ENCODE measurements at regions not wholly inside any gene's neighbourhood (a gene's known extent, or its start where the extent isn't known, plus 50 kb on each side); places are given as distances from the start of the nearest gene placed in this dataset.

- no peak overlapping the region for H3K4me3 ChIP-seq
- H3K9me3 ChIP-seq, result no peaks in the 10 kb centered on the region
- no peak overlapping the region for H3K27ac ChIP-seq
- peaks cover 0 to 10% (median 0%) of the 10 kb centered on the region in 4 donors for H3K4me1 ChIP-seq
- no peaks in the 10 kb centered on the region for H3K27me3 ChIP-seq
- no peaks in the 10 kb centered on the region for H3K36me3 ChIP-seq
- 69 to 70% methylated on average over 4 of the region's 4 CpGs for WGBS, 2 donors
- DNase-seq (ENCODE audit: low spot score in 2 of 2), result no peak
- no peak for TF ChIP-seq EP300 (IDR thresholded peaks at IDR 0.05)
- TF ChIP-seq CTCF (IDR thresholded peaks at IDR 0.05), result no peak
- no peak for TF ChIP-seq POLR2A (IDR thresholded peaks at IDR 0.05)
Observed at GRCh38 chr3:72212396-72212795, 427.4 kb upstream of the PROK2 start.

GRCh38 chr3:72210261-72210660, 425.3 kb upstream of the PROK2 start:
- WGBS, 2 donors, result 87 to 91% methylated on average over 8 of the region's 8 CpGs
- no peak for DNase-seq (ENCODE audit: low spot score in 2 of 2)
- no peak for TF ChIP-seq CTCF (IDR thresholded peaks at IDR 0.05)
- TF ChIP-seq EP300 (IDR thresholded peaks at IDR 0.05), result no peak
- no peak for TF ChIP-seq POLR2A (IDR thresholded peaks at IDR 0.05)
- Histone ChIP-seq H3K36me3 (no peaks in the 10 kb centered on the region), H3K4me1 (peaks cover 0 to 10% (median 0%) of the 10 kb centered on the region in 4 donors), H3K27me3 (no peaks in the 10 kb centered on the region), H3K9me3 (no peaks in the 10 kb centered on the region), H3K4me3 (no peak overlapping the region), H3K27ac (no peak overlapping the region)

- Histone ChIP-seq H3K9me3 (peaks cover 0 to 6% (median 0%) of the 10 kb centered on the region in 4 donors), H3K4me1 (no peaks in the 10 kb centered on the region), H3K36me3 (no peaks in the 10 kb centered on the region), H3K4me3 (no peak overlapping the region), H3K27me3 (no peaks in the 10 kb centered on the region), H3K27ac (no peak overlapping the region)
- no peak for DNase-seq (ENCODE audit: low spot score in 2 of 2)
- TF ChIP-seq CTCF (IDR thresholded peaks at IDR 0.05), result no peak
- TF ChIP-seq EP300 (IDR thresholded peaks at IDR 0.05), result no peak
- TF ChIP-seq POLR2A (IDR thresholded peaks at IDR 0.05), result no peak
- WGBS, 2 donors, result 57 to 59% methylated on average over 8 of the region's 8 CpGs
Observed at GRCh38 chr3:72205297-72205826, 420.4 kb upstream of the PROK2 start.

- WGBS, 2 donors, result 87 to 88% methylated on average over 7 of the region's 7 CpGs
- Histone ChIP-seq H3K9me3 (peaks cover 0 to 6% (median 0%) of the 10 kb centered on the region in 4 donors), H3K27me3 (no peaks in the 10 kb centered on the region), H3K4me3 (no peak overlapping the region), H3K27ac (no peak overlapping the region), H3K4me1 (no peaks in the 10 kb centered on the region), H3K36me3 (no peaks in the 10 kb centered on the region)
- no peak for DNase-seq (ENCODE audit: low spot score in 2 of 2)
- TF ChIP-seq CTCF (IDR thresholded peaks at IDR 0.05) (no peak), EP300 (IDR thresholded peaks at IDR 0.05) (no peak), POLR2A (IDR thresholded peaks at IDR 0.05) (no peak)
Observed at GRCh38 chr3:72204452-72204851, 419.5 kb upstream of the PROK2 start.

- Histone ChIP-seq H3K9me3 (peaks cover 0 to 6% (median 0%) of the 10 kb centered on the region in 4 donors), H3K27me3 (no peaks in the 10 kb centered on the region), H3K27ac (no peak overlapping the region), H3K4me1 (no peaks in the 10 kb centered on the region), H3K4me3 (no peak overlapping the region), H3K36me3 (no peaks in the 10 kb centered on the region)
- 90 to 92% methylated on average over 8 of the region's 8 CpGs for WGBS, 2 donors
- DNase-seq (ENCODE audit: low spot score in 2 of 2), result no peak
- TF ChIP-seq EP300 (IDR thresholded peaks at IDR 0.05) (no peak), CTCF (IDR thresholded peaks at IDR 0.05) (no peak), POLR2A (IDR thresholded peaks at IDR 0.05) (no peak)
Observed at GRCh38 chr3:72203613-72204349, 418.8 kb upstream of the PROK2 start.
